HCT116 (cell line): ENCODE measurements at regions not wholly inside any gene's neighbourhood (a gene's known extent, or its start where the extent isn't known, plus 50 kb on each side); places are given as distances from the start of the nearest gene placed in this dataset.

Source experiments
- ATAC-seq: fragments of 200-7000 bp; cut with Tn5 transposase; 2 replicates; pipeline ENCODE4 v1.9.1; 2020; ENCODE audit warnings: mild to moderate bottlenecking, moderate library complexity
- BruUV-seq: library from RNA; stranded (reverse); fragments of 400-500 nt; replicated peaks from 2 replicates; lab custom pipeline; 2021; lab: Mats Ljungman, UMichigan
- CTCF ChIA-PET: fragments of 300-600 bp; sonication (Branson Sonifier 250); formaldehyde crosslinking; loops from one replicate; lab custom pipeline; 2021; ENCODE audit warnings: antibody characterized with exemption; lab: Charles Lee
- POLR2A ChIA-PET: fragments of 300-600, 350-600 bp; sonication (Branson Sonifier 250); formaldehyde crosslinking; loops from one replicate; lab custom pipeline; 2021; ENCODE audit warnings: antibody characterized with exemption; lab: Charles Lee
- RAD21 ChIA-PET, 2 experiments: fragments of 300-600 bp; sonication (Branson Sonifier 250); formaldehyde crosslinking; loops; one replicate each; lab custom pipeline; 2023; ENCODE audit warnings: low total read pairs in 2 of 2; ENCODE audit not compliant: uncharacterized antibody in 2 of 2, unreplicated experiment in 2 of 2, low non-redundant PET in 1 of 2; lab: Charles Lee
- DNase-seq: peaks from one replicate; pipeline ENCODE4 v3.0.0-alpha.2; 2010; ENCODE audit warnings: low read depth, low spot score
- H2AFZ ChIP-seq: fragments of 200-600 bp; shearing (Covaris generic), sonication (generic); 2 replicates; pipeline ENCODE4 v1.6.1; 2017; ENCODE audit warnings: low read depth, mixed run types, mixed read lengths, antibody characterized with exemption, low read length; ENCODE audit not compliant: poor library complexity, severe bottlenecking
- H3K27ac ChIP-seq: 2 replicates; pipeline ENCODE4 v1.5.1; 2012; ENCODE audit warnings: low read depth, low read length
- H3K27me3 ChIP-seq: fragments of 200-600 bp; sonication (generic); 2 replicates; pipeline ENCODE4 v1.6.1; 2016; ENCODE audit warnings: mixed run types, low read length, mixed read lengths; ENCODE audit not compliant: insufficient read depth
- H3K36me3 ChIP-seq, 2 experiments: fragments of 200-500 bp in 1 of 2; fragments of 200-600 bp in 1 of 2; sonication (Bioruptor generic) in 1 of 2; sonication (generic) in 1 of 2; 2 replicates each; pipeline versions ENCODE4 v1.5.1 to v1.6.1; 2014 to 2016; ENCODE audit warnings: low read length in 2 of 2, inconsistent platforms in 1 of 2, mixed read lengths in 1 of 2, mixed run types in 1 of 2; ENCODE audit not compliant: insufficient read depth in 2 of 2, control insufficient read depth in 1 of 2
- H3K4me1 ChIP-seq, 2 experiments: fragments of 200-600 bp in 1 of 2; sonication (generic) in 1 of 2; 2 replicates each; pipeline versions ENCODE4 v1.5.1 to v1.6.1; 2012 to 2017; ENCODE audit warnings: low read length in 2 of 2, inconsistent platforms in 1 of 2, mild to moderate bottlenecking in 1 of 2, mixed read lengths in 1 of 2, mixed run types in 1 of 2, moderate library complexity in 1 of 2; ENCODE audit not compliant: insufficient read depth in 2 of 2, control insufficient read depth in 1 of 2
- H3K4me2 ChIP-seq: fragments of 200-600 bp; sonication (generic); 2 replicates; pipeline ENCODE4 v1.6.1; 2017; ENCODE audit warnings: mixed run types, low read length, mixed read lengths
- H3K4me3 ChIP-seq, 2 experiments: fragments of 200-600 bp in 1 of 2; sonication (generic) in 1 of 2; replicated peaks in 1 of 2; 2 replicates each; pipeline ENCODE4 v1.5.1; 2011 to 2016; ENCODE audit warnings: low read length in 2 of 2, control low read depth in 1 of 2, low read depth in 1 of 2, mild to moderate bottlenecking in 1 of 2, mixed read lengths in 1 of 2, mixed run types in 1 of 2
- H3K79me2 ChIP-seq: fragments of 200-600 bp; sonication (generic); 2 replicates; pipeline ENCODE4 v1.6.1; 2017; ENCODE audit warnings: mild to moderate bottlenecking, mixed run types, low read length, moderate library complexity, mixed read lengths; ENCODE audit not compliant: insufficient read depth
- H3K9ac ChIP-seq: fragments of 200-600 bp; sonication (generic); 2 replicates; pipeline ENCODE4 v1.6.1; 2016; ENCODE audit warnings: low read length, mixed read lengths
- H3K9me2 ChIP-seq: fragments of 200-600 bp; sonication (generic), shearing (Covaris generic); 2 replicates; pipeline ENCODE4 v1.6.1; 2017; ENCODE audit warnings: mixed run types, mild to moderate bottlenecking, moderate library complexity; ENCODE audit not compliant: insufficient read depth
- H3K9me3 ChIP-seq, 2 experiments: fragments of 200-500 bp in 1 of 2; fragments of 200-600 bp in 1 of 2; sonication (Bioruptor generic) in 1 of 2; sonication (generic) in 1 of 2; 2 replicates each; pipeline ENCODE4 v1.6.1; 2014 to 2017; ENCODE audit warnings: low read length in 2 of 2, mixed read lengths in 2 of 2, inconsistent platforms in 1 of 2, low read depth in 1 of 2, mild to moderate bottlenecking in 1 of 2, mixed run types in 1 of 2, moderate library complexity in 1 of 2; ENCODE audit not compliant: control insufficient read depth in 1 of 2, insufficient read depth in 1 of 2
- H4K20me1 ChIP-seq: fragments of 200-600 bp; sonication (generic), shearing (Covaris generic); 2 replicates; pipeline ENCODE4 v1.6.1; 2017; ENCODE audit warnings: mixed run types, mild to moderate bottlenecking, moderate library complexity; ENCODE audit not compliant: insufficient read depth
- CBX3 ChIP-seq: IDR thresholded peaks from 2 replicates; pipeline ENCODE4 v1.6.1; 2012; ENCODE audit warnings: low read depth
- CEBPB ChIP-seq: IDR thresholded peaks from 2 replicates; pipeline ENCODE4 v1.6.1; 2012; ENCODE audit warnings: low read depth
- EGR1 ChIP-seq: IDR thresholded peaks from 2 replicates; pipeline ENCODE4 v1.6.1; 2012; ENCODE audit warnings: low read depth
- EZH2phosphoT487 ChIP-seq: fragments of 200-600 bp; IDR thresholded peaks from 2 replicates; pipeline ENCODE4 v1.6.1; 2018; ENCODE audit warnings: antibody characterized with exemption, borderline replicate concordance
- POLR2A ChIP-seq: IDR thresholded peaks from 2 replicates; pipeline ENCODE4 v1.7.0; 2011; ENCODE audit warnings: borderline replicate concordance; ENCODE audit not compliant: insufficient read depth, insufficient read length; ENCODE audit errors: extremely low read depth
- POLR2AphosphoS5 ChIP-seq: IDR thresholded peaks from 2 replicates; pipeline ENCODE4 v1.6.1; 2011; ENCODE audit warnings: mild to moderate bottlenecking, low read depth, low read length, moderate library complexity
- SIN3A ChIP-seq: IDR thresholded peaks from 2 replicates; pipeline ENCODE4 v1.6.1; 2012; ENCODE audit warnings: low read depth
- SRF ChIP-seq: IDR thresholded peaks from 2 replicates; pipeline ENCODE4 v1.6.1; 2012; ENCODE audit warnings: low read depth
- ZFX ChIP-seq: fragments of 450-650 bp; IDR thresholded peaks from 2 replicates; pipeline ENCODE4 v1.6.1; 2017
- intact Hi-C: fragments of 100-400 bp; cut with micrococcal nuclease; formaldehyde crosslinking; loops from 2 replicates; pipeline ENCODE4 v1.10.0; 2022
- TF ChIP-seq, protein P1 (sequence below): IDR thresholded peaks from 2 replicates; pipeline ENCODE4 v1.6.1; 2011; ENCODE audit warnings: mild to moderate bottlenecking, low read length, moderate library complexity; ENCODE audit not compliant: insufficient replicate concordance; ENCODE audit errors: extremely low read depth
- TF ChIP-seq, protein P2 (sequence below): IDR thresholded peaks from 2 replicates; pipeline ENCODE4 v1.6.1; 2012

DNA sequence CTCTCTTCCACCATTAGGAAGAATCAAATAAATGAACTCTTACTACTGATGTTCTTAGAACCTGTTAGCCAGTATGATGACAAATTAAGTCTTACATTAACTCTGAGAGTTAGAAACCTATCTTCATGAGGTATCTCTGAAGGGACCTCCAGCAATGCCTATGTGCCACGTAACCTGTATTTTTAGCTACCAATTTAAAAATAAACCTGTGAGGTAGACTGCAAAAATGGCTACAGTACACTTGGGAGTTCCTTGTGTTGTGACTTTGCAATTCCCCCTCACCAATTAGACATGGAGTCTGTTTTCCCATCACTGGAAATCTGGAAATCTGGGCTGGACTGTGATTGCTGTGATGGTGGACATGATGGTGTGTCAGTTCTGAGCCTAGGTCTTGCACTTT is 143.7 kb upstream of the MPHOSPH6 start:
- no peak overlapping the region for H3K4me3 ChIP-seq
- ChIA-PET RAD21 (no interaction called here), POLR2A (no interaction called here), CTCF (no interaction called here)
- intact Hi-C loops: no loop called here
- no peak for DNase-seq
- H3K4me2 ChIP-seq: no peak overlapping the region
- H3K27ac ChIP-seq: no peak overlapping the region
- H3K9me2 ChIP-seq: no peaks in the 10 kb centered on the region
- peaks cover 4% of the 10 kb centered on the region; the same call in 1 of the 2 replicates for H3K27me3 ChIP-seq
- no TSS peak for BruUV-seq
- no peaks in the 10 kb centered on the region for H3K79me2 ChIP-seq
- TF ChIP-seq CEBPB (no peak), POLR2A (no peak)
- TF ChIP-seq, protein P1, sequence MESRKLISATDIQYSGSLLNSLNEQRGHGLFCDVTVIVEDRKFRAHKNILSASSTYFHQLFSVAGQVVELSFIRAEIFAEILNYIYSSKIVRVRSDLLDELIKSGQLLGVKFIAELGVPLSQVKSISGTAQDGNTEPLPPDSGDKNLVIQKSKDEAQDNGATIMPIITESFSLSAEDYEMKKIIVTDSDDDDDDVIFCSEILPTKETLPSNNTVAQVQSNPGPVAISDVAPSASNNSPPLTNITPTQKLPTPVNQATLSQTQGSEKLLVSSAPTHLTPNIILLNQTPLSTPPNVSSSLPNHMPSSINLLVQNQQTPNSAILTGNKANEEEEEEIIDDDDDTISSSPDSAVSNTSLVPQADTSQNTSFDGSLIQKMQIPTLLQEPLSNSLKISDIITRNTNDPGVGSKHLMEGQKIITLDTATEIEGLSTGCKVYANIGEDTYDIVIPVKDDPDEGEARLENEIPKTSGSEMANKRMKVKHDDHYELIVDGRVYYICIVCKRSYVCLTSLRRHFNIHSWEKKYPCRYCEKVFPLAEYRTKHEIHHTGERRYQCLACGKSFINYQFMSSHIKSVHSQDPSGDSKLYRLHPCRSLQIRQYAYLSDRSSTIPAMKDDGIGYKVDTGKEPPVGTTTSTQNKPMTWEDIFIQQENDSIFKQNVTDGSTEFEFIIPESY: no peak
- TF ChIP-seq, all 23 proteins: peak for 0
- Histone ChIP-seq H3K9me3 (no peaks in the 10 kb centered on the region), H3K4me1 (no peaks in the 10 kb centered on the region), H4K20me1 (no peaks in the 10 kb centered on the region), H2AFZ (no peak overlapping the region), H3K36me3 (no peaks in the 10 kb centered on the region), H3K9ac (no peak overlapping the region)
- ATAC-seq: no peak

DNA sequence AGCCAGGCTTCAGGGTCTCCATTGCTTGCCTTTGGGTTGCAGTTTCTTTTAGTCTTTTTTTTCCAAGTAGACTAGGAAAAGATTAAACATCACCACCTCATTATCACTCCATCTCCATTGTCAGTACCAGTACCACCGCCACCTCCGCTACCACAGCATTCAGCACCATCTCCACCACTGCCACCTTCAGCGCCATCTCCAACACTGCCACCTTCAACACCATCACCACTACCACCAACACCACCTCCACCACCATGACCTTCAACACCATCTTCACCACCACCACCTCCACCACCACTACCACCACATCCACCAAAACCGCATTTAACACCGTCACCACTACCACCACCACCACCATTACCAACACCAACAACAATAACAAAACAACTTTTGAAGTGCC is 141.5 kb upstream of the MPHOSPH6 start:
- no peaks in the 10 kb centered on the region for H4K20me1 ChIP-seq
- DNase-seq: no peak

More for the DNA sequence above, 141.5 kb upstream of the MPHOSPH6 start:
- Histone ChIP-seq H3K9ac (no peak overlapping the region), H3K27me3 (peaks cover 22% of the 10 kb centered on the region), H2AFZ (no peak overlapping the region), H3K4me1 (no peaks in the 10 kb centered on the region), H3K36me3 (no peaks in the 10 kb centered on the region), H3K9me2 (no peaks in the 10 kb centered on the region), H3K9me3 (no peaks in the 10 kb centered on the region), H3K27ac (no peak overlapping the region), H3K4me3 (no peak overlapping the region), H3K79me2 (no peaks in the 10 kb centered on the region), H3K4me2 (no peak overlapping the region)
- ChIA-PET RAD21 (no interaction called here), CTCF (no interaction called here), POLR2A (no interaction called here)
- BruUV-seq: no TSS peak
- intact Hi-C loops: no loop called here
- ATAC-seq: no peak
- TF ChIP-seq EGR1 (no peak), SRF (no peak), ZFX (no peak), POLR2AphosphoS5 (no peak), SIN3A (no peak), EZH2phosphoT487 (no peak), CBX3 (no peak)
- TF ChIP-seq, protein P2, sequence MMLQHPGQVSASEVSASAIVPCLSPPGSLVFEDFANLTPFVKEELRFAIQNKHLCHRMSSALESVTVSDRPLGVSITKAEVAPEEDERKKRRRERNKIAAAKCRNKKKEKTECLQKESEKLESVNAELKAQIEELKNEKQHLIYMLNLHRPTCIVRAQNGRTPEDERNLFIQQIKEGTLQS: no peak
- TF ChIP-seq, protein P1: no peak
